Neural progenitor cell (in vitro differentiated cells): ENCODE measurements at regions not wholly inside any gene's neighbourhood (a gene's known extent, or its start where the extent isn't known, plus 50 kb on each side); places are given as distances from the start of the nearest gene placed in this dataset.

Source experiments
- EZH2 ChIP-seq: fragments of 200-600 bp; sonication (generic); IDR thresholded peaks from 2 replicates; pipeline ENCODE4 v1.6.1; 2017; ENCODE audit warnings: antibody characterized with exemption, mild to moderate bottlenecking, moderate library complexity
- EZH2phosphoT487 ChIP-seq: fragments of 200-600 bp; sonication (generic); IDR thresholded peaks from 2 replicates; pipeline ENCODE4 v1.6.1; 2017; ENCODE audit warnings: antibody characterized with exemption
- TF ChIP-seq, protein P1 (sequence below): fragments of 200-600 bp; sonication (generic); IDR thresholded peaks from 2 replicates; pipeline ENCODE4 v1.5.1; 2017; ENCODE audit warnings: antibody characterized with exemption, mild to moderate bottlenecking

DNA sequence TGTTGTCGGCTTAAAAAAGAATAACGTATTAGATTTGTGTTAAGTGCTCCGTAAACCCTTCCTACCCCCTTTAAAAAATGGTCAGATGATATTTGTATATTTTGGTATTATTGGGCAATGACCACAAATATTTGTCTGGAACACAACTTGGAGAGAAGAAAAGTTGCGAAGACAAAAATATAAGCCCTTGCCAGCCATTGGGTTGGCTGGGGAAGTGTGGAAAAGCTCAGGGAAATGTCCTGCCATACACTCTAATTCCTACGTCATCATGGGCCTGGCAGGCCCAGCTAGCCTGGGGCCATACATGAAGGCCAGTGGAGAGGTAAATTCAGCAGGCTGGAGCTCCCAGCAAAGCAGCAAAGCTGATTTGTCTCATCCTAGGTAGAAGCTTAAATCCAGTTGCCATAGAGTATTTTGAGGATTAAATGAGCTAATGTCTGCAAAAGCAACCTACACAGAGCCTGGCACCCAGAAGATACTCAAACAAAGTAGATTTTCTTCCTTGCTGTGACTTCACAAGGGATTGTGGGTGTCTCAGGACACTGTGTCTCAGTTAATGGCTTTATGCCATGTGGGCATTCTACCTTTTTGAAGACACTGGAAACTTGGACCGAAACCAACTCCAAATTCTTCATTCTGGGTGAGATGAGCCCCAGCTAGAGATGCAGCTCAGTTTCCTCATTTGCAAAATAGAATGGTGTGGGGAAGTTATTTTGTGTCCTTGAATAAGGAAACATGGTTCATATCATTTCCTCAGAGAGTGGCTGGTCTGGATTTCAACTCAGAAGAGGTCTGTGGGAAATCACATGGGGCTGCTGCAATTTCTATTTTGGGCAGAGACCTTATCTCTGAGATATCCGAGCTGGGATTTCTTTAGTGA, 87.9 kb upstream of the MAP4K3 start:
- TF ChIP-seq EZH2 (no peak), EZH2phosphoT487 (no peak)
- TF ChIP-seq, protein P1, sequence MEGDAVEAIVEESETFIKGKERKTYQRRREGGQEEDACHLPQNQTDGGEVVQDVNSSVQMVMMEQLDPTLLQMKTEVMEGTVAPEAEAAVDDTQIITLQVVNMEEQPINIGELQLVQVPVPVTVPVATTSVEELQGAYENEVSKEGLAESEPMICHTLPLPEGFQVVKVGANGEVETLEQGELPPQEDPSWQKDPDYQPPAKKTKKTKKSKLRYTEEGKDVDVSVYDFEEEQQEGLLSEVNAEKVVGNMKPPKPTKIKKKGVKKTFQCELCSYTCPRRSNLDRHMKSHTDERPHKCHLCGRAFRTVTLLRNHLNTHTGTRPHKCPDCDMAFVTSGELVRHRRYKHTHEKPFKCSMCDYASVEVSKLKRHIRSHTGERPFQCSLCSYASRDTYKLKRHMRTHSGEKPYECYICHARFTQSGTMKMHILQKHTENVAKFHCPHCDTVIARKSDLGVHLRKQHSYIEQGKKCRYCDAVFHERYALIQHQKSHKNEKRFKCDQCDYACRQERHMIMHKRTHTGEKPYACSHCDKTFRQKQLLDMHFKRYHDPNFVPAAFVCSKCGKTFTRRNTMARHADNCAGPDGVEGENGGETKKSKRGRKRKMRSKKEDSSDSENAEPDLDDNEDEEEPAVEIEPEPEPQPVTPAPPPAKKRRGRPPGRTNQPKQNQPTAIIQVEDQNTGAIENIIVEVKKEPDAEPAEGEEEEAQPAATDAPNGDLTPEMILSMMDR: no peak
